ENCODE measurements at regions not wholly inside any gene's neighbourhood (a gene's known extent, or its start where the extent isn't known, plus 50 kb on each side); places are given as distances from the start of the nearest gene placed in this dataset.

- Histone ChIP-seq H3K9me3 (ENCODE audit: control insufficient read depth in 1 of 2, insufficient read depth in 1 of 2, low read depth in 1 of 2, low read length in 2 of 2) (no peaks in the 10 kb centered on the region), H3K36me3 (ENCODE audit: control insufficient read depth in 1 of 2, insufficient read depth in 2 of 2, low read length in 2 of 2) (no peaks in the 10 kb centered on the region), H2AFZ (ENCODE audit: low read depth, low read length, poor library complexity, severe bottlenecking) (no peak overlapping the region), H3K4me1 (ENCODE audit: control insufficient read depth in 1 of 2, insufficient read depth in 2 of 2, low read length in 2 of 2) (no peaks in the 10 kb centered on the region), H3K9me2 (ENCODE audit: insufficient read depth) (no peaks in the 10 kb centered on the region), H3K79me2 (ENCODE audit: insufficient read depth, low read length) (no peaks in the 10 kb centered on the region), H3K4me2 (ENCODE audit: low read length) (no peak overlapping the region), H3K27ac (ENCODE audit: low read depth, low read length) (no peak overlapping the region), H3K4me3 (replicated peaks in 1 of 2; ENCODE audit: low read depth in 1 of 2, low read length in 2 of 2) (no peak overlapping the region), H4K20me1 (ENCODE audit: insufficient read depth) (no peaks in the 10 kb centered on the region), H3K27me3 (ENCODE audit: insufficient read depth, low read length) (peaks cover 11% of the 10 kb centered on the region), H3K9ac (ENCODE audit: low read length) (no peak overlapping the region)
- CTCF ChIA-PET: interaction anchor here (1.8 kb wide), 1 partner anchor 33 kb away, joined by 5 read pairs; no protein-coding TSS in a partner anchor
- DNase-seq (ENCODE audit: low read depth, low spot score) (no peak), ATAC-seq (no peak)
- no TSS peak for BruUV-seq (replicated peaks)
- intact Hi-C loops (cut with micrococcal nuclease): no loop called here
- POLR2A ChIA-PET: no interaction called here
- RAD21 ChIA-PET (ENCODE audit: low non-redundant PET in 1 of 2, low total read pairs in 2 of 2, uncharacterized antibody in 2 of 2, unreplicated experiment in 2 of 2): no interaction called here
- TF ChIP-seq, protein P1, sequence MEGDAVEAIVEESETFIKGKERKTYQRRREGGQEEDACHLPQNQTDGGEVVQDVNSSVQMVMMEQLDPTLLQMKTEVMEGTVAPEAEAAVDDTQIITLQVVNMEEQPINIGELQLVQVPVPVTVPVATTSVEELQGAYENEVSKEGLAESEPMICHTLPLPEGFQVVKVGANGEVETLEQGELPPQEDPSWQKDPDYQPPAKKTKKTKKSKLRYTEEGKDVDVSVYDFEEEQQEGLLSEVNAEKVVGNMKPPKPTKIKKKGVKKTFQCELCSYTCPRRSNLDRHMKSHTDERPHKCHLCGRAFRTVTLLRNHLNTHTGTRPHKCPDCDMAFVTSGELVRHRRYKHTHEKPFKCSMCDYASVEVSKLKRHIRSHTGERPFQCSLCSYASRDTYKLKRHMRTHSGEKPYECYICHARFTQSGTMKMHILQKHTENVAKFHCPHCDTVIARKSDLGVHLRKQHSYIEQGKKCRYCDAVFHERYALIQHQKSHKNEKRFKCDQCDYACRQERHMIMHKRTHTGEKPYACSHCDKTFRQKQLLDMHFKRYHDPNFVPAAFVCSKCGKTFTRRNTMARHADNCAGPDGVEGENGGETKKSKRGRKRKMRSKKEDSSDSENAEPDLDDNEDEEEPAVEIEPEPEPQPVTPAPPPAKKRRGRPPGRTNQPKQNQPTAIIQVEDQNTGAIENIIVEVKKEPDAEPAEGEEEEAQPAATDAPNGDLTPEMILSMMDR (IDR thresholded peaks at IDR 0.05 in 2 of 3, conservative IDR thresholded peaks at IDR 0.05 in 1 of 3; ENCODE audit: borderline replicate concordance in 1 of 3, insufficient read depth in 1 of 3, low read depth in 2 of 3, low read length in 2 of 3): no peak
- TF ChIP-seq EGR1 (IDR thresholded peaks at IDR 0.05; ENCODE audit: low read depth): no peak
- no peak for TF ChIP-seq YY1 (IDR thresholded peaks at IDR 0.05; ENCODE audit: extremely low read depth, insufficient replicate concordance, low read depth, low read length)
- TF ChIP-seq SRF (IDR thresholded peaks at IDR 0.05; ENCODE audit: low read depth): no peak
- no peak for TF ChIP-seq ZFX (IDR thresholded peaks at IDR 0.05)
- no peak for TF ChIP-seq ATF3 (IDR thresholded peaks at IDR 0.05)
- TF ChIP-seq SP1 (IDR thresholded peaks at IDR 0.05; ENCODE audit: low read depth): no peak
- TF ChIP-seq POLR2AphosphoS5 (IDR thresholded peaks at IDR 0.05; ENCODE audit: low read depth, low read length): no peak
- TF ChIP-seq FOSL1 (IDR thresholded peaks at IDR 0.05; ENCODE audit: low read depth): no peak
Observed at GRCh38 chr11:36713715-36714114, 115.7 kb upstream of the RAG2 start.
